ENCODE measurements at regions not wholly inside any gene's neighbourhood (a gene's known extent, or its start where the extent isn't known, plus 50 kb on each side); places are given as distances from the start of the nearest gene placed in this dataset.
"Not testable (repeated sequence)": the region's sequence is repeated elsewhere in the genome, so short reads cannot be mapped to it uniquely, and the experiment has no call there.

- intact Hi-C loops (cut with micrococcal nuclease); H3K4me2 ChIP-seq (ENCODE audit: insufficient read depth, low read length); CTCF ChIA-PET; H3K36me3 ChIP-seq (ENCODE audit: control insufficient read depth in 2 of 2, extremely low read depth in 1 of 2, insufficient read depth in 2 of 2, low read length in 2 of 2); H3K27me3 ChIP-seq (ENCODE audit: control insufficient read depth in 2 of 2, insufficient read depth in 2 of 2, low read length in 2 of 2); H4K20me1 ChIP-seq (replicated peaks; ENCODE audit: control insufficient read depth, extremely low read depth, insufficient read depth, low read length); DNase-seq (ENCODE audit: low read depth, low spot score); H3K27ac ChIP-seq (ENCODE audit: insufficient read depth, low read depth, low read length); H3K79me2 ChIP-seq (ENCODE audit: control insufficient read depth, insufficient read depth, low read length); H3K4me3 ChIP-seq (replicated peaks in 1 of 3; ENCODE audit: insufficient read depth in 1 of 3, low read depth in 1 of 3, low read length in 3 of 3); H3K9me1 ChIP-seq (replicated peaks; ENCODE audit: control insufficient read depth, extremely low read depth, insufficient read depth, low read length); H3K9me3 ChIP-seq (replicated peaks; ENCODE audit: control insufficient read depth, insufficient read depth, low read length); dilution Hi-C loops (cut with MboI; ENCODE audit: extremely low pct_ligation_motif_present, low sequenced_read_pairs); POLR2A ChIA-PET; H2AFZ ChIP-seq (ENCODE audit: low read depth, low read length); H3K4me1 ChIP-seq (ENCODE audit: control insufficient read depth, extremely low read depth, insufficient read depth, low read length); BruUV-seq (replicated peaks); H3K9ac ChIP-seq (replicated peaks; ENCODE audit: extremely low read depth, insufficient read depth, low read length); FAIRE-seq: not testable (repeated sequence)
Measured at GRCh38 chr5:67746608-67747007, 468.9 kb upstream of the PIK3R1 start.

- no peak for FAIRE-seq
- H3K79me2 ChIP-seq (ENCODE audit: control insufficient read depth, insufficient read depth, low read length) = no peaks in the 10 kb centered on the region
- H3K4me2 ChIP-seq (ENCODE audit: insufficient read depth, low read length) = no peak overlapping the region
- H3K27ac ChIP-seq (ENCODE audit: insufficient read depth, low read depth, low read length) = no peak overlapping the region
- no peaks in the 10 kb centered on the region for H3K27me3 ChIP-seq (ENCODE audit: control insufficient read depth in 2 of 2, insufficient read depth in 2 of 2, low read length in 2 of 2)
- H3K4me1 ChIP-seq (ENCODE audit: control insufficient read depth, extremely low read depth, insufficient read depth, low read length) = no peaks in the 10 kb centered on the region
- ChIA-PET POLR2A (no interaction called here), CTCF (no interaction called here)
- H3K9me3 ChIP-seq (replicated peaks; ENCODE audit: control insufficient read depth, insufficient read depth, low read length) = no peaks in the 10 kb centered on the region
- no peak for DNase-seq (ENCODE audit: low read depth, low spot score)
- dilution Hi-C loops (cut with MboI; ENCODE audit: extremely low pct_ligation_motif_present, low sequenced_read_pairs) (no loop called here), intact Hi-C loops (cut with micrococcal nuclease) (no loop called here)
- H3K36me3 ChIP-seq (ENCODE audit: control insufficient read depth in 2 of 2, extremely low read depth in 1 of 2, insufficient read depth in 2 of 2, low read length in 2 of 2) = no peaks in the 10 kb centered on the region
- no peak overlapping the region for H3K4me3 ChIP-seq (replicated peaks in 1 of 3; ENCODE audit: insufficient read depth in 1 of 3, low read depth in 1 of 3, low read length in 3 of 3)
- BruUV-seq (replicated peaks) = no TSS peak
- no peak overlapping the region for H3K9ac ChIP-seq (replicated peaks; ENCODE audit: extremely low read depth, insufficient read depth, low read length)
- TF ChIP-seq GATA2 (IDR thresholded peaks at IDR 0.05; ENCODE audit: insufficient read depth, insufficient read length, low read depth, low read length) (no peak), CTCF (IDR thresholded peaks at IDR 0.05; ENCODE audit: extremely low read depth in 1 of 2, insufficient read depth in 1 of 2, low read depth in 1 of 2, low read length in 2 of 2) (no peak), MYC (IDR thresholded peaks at IDR 0.05; ENCODE audit: low read depth, low read length) (no peak), POLR2AphosphoS5 (IDR thresholded peaks at IDR 0.05; ENCODE audit: insufficient read depth, low read depth, low read length) (no peak), MAX (IDR thresholded peaks at IDR 0.05; ENCODE audit: insufficient read depth, insufficient read length) (no peak), JUN (IDR thresholded peaks at IDR 0.05; ENCODE audit: borderline replicate concordance, insufficient read depth, insufficient read length, low read depth) (no peak), POLR2A (IDR thresholded peaks at IDR 0.05; ENCODE audit: low read depth, low read length) (no peak)
- H4K20me1 ChIP-seq (replicated peaks; ENCODE audit: control insufficient read depth, extremely low read depth, insufficient read depth, low read length) = no peaks in the 10 kb centered on the region
- H3K9me1 ChIP-seq (replicated peaks; ENCODE audit: control insufficient read depth, extremely low read depth, insufficient read depth, low read length) = no peaks in the 10 kb centered on the region
- H2AFZ ChIP-seq (ENCODE audit: low read depth, low read length) = no peak overlapping the region
Measured at GRCh38 chr5:67746103-67746502, 469.5 kb upstream of the PIK3R1 start.

Measured in endothelial cell of umbilical vein (primary cell).